Medulla oblongata (tissue), 1 donor: ENCODE measurements at regions not wholly inside any gene's neighbourhood (a gene's known extent, or its start where the extent isn't known, plus 50 kb on each side); places are given as distances from the start of the nearest gene placed in this dataset.

Source experiments
- DNase-seq: peaks from one replicate; pipeline ENCODE4 v3.0.0-alpha.2; 2015; ENCODE audit errors: extremely low spot score

DNA sequence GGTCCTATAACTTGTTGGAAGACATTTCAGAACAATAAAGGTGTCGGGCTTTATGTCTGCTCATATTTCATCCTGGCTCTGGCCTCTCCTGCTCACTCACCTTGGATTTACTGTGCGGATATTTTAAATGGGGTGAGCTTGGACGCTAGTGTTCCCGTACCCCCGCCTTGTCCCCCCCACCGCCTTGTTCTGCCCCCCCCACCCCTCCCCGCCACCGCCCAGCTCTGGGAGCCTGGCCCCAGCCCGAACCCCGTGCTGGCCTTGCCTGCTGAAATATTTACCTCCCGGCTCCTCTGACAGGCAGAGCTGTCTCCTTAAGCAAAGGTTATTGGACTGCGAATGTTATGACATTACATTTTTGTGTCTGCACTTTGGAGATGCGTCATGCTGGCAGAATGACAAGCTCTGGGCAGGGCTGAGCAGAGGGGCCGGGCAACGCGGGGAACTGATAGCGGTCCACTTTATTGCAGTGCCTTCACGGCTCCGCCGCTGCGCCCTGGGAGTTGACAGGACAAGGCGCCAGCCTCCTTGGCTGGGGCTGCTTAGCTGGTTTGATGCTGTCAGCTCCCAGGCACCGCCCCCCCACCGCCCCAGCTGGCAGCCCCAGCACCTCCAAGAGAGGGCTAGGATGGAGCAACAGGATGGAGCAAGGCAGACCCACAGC lies 222.5 kb upstream of the GSE1 start:
- no peak for DNase-seq

DNA sequence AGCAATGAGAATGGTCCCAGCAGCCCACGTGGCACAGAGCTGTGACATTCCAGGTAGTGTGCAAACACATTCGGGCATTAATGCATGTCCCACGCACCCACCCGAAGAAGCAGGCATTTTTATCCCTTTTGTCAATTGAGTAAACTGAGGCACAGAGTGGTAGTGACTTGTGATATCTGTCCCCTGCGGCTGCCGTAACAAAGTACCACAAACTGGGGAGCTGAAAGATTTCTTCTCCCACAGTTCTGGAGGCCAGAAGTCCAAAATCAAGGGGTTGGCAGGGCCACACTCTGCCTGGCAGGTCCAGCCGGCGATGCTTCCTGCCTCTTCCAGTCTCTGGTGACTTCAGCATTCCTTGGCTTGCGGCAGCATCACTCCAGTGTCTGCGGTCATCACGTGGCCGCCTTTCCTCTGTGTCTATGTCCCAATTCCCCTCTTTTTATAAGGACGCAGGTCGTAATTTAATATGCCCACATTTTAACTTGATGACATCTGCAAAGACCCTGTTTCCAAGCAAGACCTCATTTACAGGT lies 221.9 kb upstream of the GSE1 start:
- DNase-seq = no peak

DNA sequence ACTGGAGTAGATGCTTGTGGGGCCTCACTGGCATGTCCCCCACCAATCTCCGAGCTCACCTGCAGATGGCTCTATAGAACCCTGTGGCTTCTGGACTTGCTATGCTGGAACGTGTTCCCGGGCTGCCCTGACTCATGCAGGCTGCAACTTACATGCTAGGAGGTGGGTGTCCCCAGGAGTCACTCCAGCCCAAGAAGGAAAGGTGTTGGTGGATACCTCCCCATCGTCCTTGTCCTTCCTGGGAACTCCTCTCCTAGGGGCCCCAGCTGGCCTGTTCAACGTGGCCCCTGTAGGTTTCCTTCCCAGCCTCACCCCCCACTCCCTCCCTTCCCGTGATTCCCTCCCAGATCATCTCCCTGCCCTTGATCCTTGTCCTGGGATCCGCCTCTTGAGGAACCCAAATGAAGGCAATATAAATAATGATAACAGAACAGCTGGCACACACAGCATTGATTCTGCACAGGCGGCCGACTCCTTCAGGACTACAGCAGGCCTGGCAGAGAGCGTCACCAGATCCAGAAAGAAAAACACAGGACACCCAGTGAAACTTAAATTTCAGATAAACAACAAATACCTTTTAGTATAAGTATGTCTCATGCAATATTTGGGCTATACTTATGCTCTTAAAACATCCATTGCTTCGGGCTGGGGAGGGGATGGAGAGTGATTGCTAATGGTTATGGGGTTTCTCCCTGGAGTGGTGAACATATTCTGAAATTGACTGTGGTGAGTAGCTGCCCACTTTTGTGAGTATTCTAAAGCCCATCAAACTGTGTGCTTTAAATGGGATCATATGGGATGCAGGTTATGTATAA lies 221.1 kb upstream of the GSE1 start:
- DNase-seq = no peak

DNA sequence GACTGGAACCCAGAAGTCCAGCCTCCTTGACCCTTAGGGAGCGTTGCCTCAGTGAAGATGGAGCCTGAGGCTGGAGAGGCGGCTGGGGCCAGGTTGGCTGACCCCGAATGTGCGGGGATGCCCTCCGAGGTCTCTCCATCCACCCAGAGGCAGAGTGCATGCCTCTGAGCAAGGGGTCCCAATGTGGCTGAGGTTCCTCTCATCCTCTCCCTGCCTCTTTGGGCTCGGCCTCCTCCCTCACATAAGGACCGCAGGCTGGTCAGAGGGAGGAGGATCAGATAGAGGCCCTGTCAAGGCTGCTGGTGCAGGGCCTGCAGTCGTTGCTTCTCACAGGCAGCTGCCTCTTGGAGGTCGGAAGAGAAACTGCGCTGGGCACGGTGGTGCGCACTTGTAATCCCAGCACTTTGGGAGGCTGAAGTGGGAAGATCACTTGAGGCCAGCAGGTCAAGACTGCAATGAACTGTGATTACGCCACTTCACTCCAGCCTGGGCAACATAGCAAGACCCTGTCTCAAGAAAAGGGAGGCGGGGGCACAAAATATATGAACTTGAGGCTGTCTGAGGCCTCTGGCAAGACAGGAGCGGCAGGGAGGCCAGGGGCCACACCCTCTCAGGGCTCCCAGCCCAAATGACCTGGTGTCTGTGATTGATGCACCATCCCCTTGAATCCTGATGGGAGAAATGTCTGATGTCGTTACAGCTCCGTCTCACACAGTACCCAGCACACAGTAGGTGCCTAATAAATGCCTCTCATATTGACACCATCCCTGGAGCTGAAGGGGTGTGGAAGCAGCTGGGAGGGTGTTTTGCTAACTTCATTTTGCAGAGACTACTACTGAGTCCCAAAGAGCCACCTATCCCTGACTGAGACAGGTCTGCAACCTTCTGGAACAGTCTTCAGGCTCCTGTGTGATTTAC lies 220.1 kb upstream of the GSE1 start:
- DNase-seq = no peak

DNA sequence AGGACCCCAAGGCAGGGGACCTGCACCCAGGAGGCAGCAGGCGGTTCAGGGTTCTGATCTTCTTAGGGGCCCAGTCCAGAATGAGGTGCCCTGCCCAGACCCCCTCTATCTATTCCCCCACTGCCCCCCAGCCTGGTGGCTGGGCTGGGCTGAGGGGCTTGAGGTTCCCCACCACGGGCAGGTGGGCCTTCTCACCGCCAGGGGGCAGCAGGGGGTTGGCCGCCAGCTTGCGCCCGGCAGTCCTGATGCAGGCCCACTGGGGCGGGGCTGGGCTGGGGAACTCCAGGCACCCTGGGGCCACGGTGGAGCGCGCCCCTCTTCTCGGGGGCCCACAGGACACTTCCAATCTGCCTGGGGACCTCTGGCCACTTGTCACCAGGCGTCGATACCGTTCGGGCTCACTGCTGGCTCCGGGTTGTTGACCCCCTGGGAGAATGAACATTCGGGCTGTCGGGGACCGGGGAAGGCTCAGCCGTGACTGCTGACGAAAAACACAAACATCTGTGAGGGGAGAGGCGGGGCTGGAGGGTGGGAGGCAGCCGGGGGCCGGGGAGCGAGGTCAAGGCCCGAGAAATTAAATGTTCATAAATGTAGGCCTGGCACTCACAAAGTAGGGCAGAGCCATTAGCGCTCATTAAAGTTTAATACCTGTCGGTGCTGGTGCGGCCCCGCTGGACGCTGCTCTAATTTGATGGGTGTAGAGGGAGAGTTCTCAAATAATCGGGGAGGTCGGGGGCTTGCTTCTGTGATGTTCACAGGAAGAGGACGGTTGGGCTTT lies 219.3 kb upstream of the GSE1 start:
- DNase-seq = no peak

DNA sequence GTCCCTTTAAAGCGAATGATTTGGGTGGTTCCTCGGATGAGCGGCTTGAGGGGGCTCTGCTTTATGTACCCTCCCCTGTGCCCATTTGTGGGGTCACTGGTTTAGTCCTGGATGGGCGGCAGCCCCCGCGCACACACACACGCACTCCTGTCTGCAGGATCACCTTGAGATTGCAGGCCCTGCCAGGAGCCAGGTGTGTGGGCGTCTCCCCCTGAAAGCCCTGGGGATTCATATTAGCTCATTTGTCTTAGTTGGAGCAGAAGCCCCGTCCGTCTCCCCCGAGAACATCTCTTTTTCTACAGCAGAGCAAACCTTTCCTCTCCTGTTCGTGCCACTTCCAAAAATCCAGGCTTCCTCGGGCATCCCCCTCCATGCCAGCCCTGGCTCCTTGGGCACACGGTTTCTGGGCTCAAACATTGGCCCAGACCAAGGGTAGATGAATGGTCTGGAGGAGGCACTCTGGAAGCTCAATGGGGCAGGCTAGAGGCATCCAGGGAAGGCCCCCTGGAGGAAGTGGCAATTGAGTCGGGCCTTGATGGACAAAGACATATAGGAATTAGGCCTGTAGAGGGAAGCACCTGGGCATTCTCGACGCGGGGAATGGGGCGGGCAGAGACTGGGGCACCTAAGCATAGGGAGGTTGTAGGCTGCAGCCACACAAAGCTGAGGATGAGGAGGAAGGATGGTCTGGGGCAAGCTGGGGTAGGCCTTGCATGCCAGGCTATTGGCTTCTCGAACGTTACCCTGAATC lies 218.5 kb upstream of the GSE1 start:
- no peak for DNase-seq

DNA sequence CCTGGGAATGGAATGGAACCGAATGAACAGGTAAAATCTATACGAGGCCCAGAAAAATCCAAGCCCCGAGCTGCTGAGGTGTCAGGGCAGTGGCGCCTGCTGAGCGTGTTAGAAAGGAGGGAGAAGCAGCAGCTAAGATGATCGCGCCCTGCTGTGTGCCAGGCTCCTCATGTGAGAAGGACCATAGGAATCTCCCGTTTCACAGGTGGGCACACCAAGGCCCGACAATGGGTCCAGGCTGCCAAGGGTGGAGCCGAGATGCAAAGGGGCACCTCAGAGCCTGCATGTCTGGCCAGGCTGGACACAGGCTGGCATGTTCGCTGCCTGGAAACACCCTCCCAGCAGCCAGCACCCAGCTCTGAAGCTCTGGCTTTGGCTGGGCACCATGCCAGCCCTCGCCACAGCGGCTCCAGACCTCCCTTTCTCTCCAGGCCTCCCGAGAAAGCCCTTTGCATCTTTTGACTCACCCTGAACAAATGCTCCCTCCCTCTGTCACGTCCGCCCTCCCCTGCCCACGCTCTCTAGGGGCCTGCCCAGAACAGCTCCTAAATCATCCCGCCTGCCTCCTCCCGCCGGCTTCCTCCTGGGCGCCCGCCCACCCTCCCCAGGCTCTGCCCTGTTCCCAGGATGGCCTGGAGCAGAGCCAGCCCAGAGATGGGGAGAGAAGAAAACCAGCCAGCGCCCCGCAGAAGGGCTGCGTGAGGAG lies 217.8 kb upstream of the GSE1 start:
- DNase-seq = peak; percentile 45

DNA sequence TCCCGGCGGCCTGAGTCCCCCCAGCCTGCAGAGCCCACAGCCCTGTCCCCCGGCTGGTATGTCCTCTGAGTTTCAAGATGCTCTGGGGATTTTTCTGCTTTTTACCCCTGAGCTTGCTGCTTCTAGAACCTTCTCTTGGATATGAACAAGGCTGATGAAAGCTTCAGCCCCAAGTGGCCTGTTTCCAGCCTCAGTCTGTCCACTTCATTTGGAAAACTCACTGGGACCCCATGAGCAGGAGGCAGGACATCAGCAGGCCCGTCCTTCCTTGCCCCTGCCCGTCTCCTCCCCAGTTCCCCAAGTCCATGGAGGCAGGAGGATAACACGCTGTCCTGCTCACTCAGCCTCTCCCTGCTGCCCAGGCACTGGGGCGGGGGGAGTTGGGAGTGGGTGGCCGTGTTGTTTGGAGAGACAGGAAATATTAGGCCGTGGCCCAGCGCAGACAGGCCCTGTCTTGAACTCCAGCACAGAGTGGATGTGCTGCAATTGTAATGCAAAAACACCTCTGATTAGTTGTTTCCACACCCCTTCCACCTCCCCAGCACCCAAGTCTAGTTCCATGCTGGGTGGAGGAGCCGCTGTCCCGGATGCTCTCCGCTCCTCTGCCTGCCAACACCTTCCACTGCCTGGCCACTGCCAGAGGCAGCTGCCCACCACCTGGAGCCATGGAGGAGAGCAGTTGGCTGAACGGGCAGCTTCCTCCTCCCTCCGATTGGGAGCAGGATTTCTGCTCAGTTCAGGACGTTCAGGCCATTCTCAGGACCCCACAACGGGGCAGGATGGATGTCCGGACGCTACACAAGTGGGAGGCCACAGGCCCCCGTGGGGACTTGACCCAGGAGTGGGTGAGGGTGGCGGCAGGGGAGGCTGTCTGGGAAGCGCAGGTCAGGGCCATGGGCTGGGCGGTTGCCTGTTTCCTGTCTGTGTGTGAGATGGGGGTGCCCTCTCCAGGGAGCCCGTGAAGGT lies 216.9 kb upstream of the GSE1 start:
- DNase-seq = no peak

DNA sequence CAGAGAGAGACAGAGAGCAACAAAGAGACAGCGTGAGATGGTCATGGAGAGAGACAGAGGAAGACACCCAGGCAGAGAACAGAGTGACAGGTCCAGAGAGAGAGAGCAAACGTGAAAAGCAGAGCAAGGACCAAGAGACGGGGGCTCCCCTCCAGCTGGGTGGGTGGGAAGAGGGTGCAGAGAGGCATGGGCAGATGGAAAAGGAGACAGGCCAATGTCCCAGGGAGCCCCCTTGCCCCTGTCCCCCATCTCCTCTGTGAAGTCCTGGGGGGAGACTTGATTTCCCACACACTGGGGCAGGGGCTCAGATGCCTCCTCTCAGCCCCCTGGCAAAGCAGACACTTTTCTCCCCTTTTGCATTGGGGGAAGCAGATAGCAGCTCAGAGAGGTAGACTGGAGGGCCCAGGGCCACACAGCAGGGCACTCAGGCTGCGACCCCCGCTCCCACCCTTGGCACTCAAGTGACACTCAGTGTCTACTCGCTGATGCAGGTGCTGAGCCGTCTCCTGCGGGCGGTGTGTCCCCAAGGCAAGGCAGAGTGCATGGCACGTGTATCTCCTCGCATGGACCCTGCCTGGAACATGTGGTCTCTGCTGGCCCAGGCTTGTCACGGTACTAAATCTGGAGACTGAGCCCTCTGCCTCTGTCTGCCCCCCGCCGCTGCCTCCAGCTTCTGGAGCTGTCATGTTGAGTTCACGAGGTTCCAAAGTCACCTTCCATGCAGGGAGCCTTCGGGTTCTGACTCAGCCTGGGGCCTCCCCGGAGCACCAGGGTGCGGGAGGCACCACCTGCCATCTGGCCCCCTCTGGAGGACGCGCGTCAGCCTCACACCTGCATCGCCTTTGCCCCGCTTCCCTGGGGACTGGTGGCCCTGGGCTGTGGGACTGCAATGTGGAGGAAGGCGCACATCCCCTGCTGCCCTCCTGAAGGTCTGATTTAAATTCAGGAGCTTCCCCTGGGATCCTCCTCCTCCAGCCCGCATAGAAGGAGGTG lies 215.9 kb upstream of the GSE1 start:
- no peak for DNase-seq

DNA sequence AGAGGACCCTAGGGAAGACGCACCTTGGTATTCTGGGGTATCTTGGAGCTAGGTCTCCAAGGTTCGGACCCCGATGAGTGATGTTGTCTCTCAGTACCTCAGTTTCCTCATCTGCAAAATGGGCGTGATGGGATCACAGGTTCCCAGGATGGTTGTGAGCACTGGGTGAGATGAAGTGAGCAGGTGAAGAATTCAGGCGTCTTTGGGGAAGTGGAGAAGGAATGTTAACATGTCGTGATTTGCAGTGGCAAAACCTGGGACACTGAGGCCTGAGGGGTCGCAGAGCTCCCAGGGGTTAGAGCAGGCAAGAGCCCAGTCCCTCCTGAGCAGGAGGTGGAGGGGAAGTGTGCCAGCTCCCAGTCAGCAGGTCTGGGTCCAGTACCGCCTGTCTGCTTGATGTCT lies 215.1 kb upstream of the GSE1 start:
- no peak for DNase-seq

DNA sequence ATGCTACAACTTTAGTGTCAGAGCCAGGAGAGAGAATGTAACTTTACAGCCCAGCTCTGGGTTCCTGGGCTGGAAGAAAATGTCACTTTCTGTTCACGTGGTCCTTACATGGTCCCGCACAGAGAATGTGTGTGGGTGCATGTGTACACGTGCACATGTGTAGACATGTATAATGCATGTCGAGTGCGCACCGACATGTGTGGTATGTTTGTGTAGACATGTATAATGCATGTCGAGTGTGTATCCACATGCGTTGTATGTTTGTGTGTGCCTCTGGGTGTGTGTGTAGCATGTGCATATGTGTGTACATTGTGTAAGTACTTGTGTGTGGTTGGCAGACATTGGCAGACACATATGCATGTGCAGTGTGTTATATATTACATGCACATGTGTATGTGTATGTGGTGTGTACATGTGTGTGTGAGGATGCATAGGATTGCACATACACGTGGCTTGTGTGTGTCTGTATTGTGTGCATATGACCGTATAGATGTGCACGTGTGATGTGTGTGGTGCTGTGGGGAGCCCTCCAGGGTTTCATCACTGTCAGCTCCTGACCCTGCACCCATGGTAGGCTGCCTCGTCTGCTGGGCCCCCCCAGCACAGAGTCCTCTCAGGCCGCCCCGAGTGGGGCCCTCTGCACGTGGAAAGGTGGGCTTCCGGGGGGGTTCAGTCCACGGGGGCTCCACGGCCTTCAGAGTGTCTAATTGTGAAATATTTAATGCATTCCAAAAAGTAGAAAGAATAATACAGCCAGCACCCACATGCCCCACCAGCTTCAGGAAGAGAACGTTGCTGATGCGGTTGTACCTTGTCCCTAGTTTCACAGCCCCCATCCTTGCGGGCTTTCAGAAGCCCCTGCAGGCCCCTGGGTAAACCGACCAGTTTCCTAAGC lies 214.2 kb upstream of the GSE1 start:
- no peak for DNase-seq

DNA sequence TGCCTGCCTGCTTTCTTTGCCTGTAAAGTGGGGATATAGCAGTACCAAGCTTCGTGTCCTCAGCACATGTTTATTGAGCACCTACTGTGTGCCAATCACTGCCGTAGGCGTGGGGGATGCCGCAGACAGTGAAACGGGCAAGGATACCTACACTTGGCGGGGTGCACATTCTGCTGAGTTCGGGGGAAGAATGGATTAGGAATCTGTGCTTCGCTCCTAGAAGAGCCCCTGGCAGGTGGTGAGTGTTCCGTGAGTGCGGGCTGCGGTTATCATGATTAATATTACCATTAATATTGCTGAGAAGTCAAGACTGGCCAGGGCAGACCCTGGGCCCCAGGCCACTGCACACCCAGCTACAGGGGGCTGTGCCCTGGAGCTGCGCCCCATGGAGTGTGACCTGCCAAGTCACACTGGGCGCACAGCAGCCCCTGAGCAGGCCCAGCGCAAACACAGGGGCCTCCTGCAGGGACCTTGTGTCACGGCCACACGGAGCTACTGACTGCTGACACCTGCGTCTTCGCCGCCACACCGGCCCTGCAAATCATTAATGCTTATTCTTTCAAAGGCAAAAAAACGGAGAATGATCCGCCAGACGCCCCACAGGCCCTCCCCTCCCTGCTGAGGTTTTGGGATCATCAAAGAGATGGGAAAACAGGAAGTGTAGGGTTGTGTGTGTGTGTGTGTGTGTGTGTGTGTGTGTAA lies 213.4 kb upstream of the GSE1 start:
- DNase-seq = no peak

DNA sequence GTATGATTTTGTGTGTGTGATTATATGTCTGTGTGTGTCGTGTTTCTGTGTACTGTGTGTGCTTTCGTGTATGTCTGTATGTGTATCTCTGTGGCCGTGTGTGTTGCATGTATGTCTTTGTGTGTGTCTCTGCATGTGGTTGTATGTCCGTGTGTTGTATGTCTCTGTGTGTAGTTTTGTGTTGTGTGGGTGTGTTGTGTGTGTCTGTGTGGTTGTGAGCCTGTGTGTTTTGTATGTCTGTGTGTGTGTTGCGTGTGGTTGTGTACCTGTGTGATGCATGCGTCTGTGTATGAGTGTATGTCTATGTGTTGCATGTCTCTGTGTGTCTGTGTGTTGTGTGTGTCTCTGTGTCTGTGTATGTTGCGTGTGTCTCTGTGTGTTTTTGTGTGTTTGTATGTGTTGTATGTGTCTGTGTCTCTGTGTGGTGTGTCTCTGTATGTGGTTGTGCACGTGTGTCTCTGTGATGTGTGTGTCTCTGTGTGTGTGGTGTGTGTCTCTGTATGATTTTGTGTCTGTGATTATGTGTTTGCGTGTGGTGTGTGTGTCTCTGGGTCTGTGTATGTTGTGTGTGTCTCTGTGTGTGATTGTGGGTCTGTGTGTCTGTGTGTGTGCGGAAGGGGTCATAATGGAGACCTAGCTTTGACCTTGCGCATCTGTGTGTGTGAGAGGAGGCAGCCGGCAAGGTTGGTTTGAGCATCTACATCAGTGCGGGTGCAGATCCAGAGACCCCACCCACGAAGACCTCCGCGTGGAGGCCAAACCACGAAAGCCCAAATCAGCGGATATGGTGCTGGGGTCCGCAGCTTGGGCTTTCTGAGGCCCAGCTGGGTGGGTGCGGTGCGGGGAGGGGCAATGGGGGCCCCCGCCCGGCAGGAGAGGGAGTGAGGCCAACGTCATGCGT lies 212.6 kb upstream of the GSE1 start:
- DNase-seq = no peak

DNA sequence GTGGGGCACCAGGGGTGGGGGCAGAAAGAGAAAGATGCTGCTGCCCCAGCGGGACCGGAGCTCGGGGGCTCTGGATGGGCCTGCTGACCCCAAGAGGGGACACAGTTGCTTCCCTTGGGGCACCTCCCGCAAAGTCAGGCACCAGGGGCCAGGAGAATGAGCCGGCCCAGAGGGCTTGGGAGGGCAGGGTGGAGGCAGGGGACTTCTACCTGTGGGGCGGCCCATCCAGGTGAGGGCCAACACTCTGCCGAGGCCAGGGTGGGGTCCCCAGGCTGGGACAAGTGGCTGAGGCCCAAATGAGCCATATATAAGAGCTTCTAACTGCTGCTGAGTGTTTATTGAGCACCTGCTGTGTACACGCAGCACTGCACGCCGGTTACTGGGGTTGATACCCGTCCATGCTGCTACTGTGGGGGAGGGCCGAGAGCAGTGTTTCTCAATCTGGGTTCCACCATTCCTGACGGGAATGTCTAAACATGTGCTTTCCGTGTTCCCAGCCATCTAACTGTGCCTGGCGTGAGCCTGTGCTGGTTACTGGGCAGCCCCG lies 211.7 kb upstream of the GSE1 start:
- DNase-seq = no peak
